Neural crest cell (in vitro differentiated cells): ENCODE measurements at regions not wholly inside any gene's neighbourhood (a gene's known extent, or its start where the extent isn't known, plus 50 kb on each side); places are given as distances from the start of the nearest gene placed in this dataset.

Experiments used
- DNase-seq: peaks from one replicate; pipeline ENCODE4 v3.0.0; 2021; ENCODE audit warnings: low read depth, mixed read lengths, low spot score
- H3K27ac Mint-ChIP-seq: one replicate; pipeline ENCODE4 v1.8.0; 2021; ENCODE audit warnings: mild to moderate bottlenecking, mixed read lengths; ENCODE audit not compliant: unreplicated experiment
- H3K27me3 Mint-ChIP-seq: 2 replicates; pipeline ENCODE4 v1.8.0; 2021; ENCODE audit warnings: low read depth, mild to moderate bottlenecking, mixed read lengths
- H3K36me3 Mint-ChIP-seq: 2 replicates; pipeline ENCODE4 v1.8.0; 2021; ENCODE audit warnings: low read depth, mild to moderate bottlenecking, mixed read lengths
- H3K4me1 Mint-ChIP-seq: 2 replicates; pipeline ENCODE4 v1.8.0; 2021; ENCODE audit warnings: mixed read lengths
- H3K4me3 Mint-ChIP-seq: one replicate; pipeline ENCODE4 v1.8.0; 2021; ENCODE audit warnings: mild to moderate bottlenecking, mixed read lengths
- H3K9me3 Mint-ChIP-seq: 2 replicates; pipeline ENCODE4 v1.8.0; 2021; ENCODE audit warnings: mixed read lengths
- TF ChIP-seq, protein P1 (sequence below): fragments of 200-600 bp; sonication (generic); conservative IDR thresholded peaks from 2 replicates; pipeline ENCODE4 v1.5.0; 2021; ENCODE audit warnings: antibody characterized with exemption, mild to moderate bottlenecking

DNA sequence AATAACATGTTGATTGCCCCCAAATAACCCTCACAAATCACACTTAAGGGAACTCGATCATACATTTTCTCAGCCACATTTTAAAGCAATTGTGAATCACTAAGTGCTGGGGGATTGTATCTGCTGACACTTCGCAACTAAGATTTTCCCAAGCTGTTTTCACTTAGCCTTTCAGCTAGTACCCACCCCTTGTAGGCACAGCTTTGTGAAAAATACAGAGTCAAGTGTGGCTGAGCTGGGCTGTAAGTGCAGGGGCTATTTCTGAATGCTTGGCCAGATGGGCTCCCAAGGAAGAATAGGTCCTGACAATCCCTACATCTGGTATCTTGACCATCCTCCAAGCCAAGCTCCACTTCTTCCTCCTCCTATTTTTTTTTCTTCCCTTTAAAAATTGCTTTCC is 289.2 kb upstream of the NMUR2 start:
- H3K9me3 Mint-ChIP-seq, result peaks cover 5% of the 10 kb centered on the region
- no peak overlapping the region for H3K4me3 Mint-ChIP-seq
- H3K27me3 Mint-ChIP-seq, result no peaks in the 10 kb centered on the region
- no peaks in the 10 kb centered on the region for H3K36me3 Mint-ChIP-seq
- TF ChIP-seq, protein P1, sequence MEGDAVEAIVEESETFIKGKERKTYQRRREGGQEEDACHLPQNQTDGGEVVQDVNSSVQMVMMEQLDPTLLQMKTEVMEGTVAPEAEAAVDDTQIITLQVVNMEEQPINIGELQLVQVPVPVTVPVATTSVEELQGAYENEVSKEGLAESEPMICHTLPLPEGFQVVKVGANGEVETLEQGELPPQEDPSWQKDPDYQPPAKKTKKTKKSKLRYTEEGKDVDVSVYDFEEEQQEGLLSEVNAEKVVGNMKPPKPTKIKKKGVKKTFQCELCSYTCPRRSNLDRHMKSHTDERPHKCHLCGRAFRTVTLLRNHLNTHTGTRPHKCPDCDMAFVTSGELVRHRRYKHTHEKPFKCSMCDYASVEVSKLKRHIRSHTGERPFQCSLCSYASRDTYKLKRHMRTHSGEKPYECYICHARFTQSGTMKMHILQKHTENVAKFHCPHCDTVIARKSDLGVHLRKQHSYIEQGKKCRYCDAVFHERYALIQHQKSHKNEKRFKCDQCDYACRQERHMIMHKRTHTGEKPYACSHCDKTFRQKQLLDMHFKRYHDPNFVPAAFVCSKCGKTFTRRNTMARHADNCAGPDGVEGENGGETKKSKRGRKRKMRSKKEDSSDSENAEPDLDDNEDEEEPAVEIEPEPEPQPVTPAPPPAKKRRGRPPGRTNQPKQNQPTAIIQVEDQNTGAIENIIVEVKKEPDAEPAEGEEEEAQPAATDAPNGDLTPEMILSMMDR, result no peak
- no peak overlapping the region for H3K27ac Mint-ChIP-seq
- H3K4me1 Mint-ChIP-seq, result no peaks in the 10 kb centered on the region
- DNase-seq, result no peak

DNA sequence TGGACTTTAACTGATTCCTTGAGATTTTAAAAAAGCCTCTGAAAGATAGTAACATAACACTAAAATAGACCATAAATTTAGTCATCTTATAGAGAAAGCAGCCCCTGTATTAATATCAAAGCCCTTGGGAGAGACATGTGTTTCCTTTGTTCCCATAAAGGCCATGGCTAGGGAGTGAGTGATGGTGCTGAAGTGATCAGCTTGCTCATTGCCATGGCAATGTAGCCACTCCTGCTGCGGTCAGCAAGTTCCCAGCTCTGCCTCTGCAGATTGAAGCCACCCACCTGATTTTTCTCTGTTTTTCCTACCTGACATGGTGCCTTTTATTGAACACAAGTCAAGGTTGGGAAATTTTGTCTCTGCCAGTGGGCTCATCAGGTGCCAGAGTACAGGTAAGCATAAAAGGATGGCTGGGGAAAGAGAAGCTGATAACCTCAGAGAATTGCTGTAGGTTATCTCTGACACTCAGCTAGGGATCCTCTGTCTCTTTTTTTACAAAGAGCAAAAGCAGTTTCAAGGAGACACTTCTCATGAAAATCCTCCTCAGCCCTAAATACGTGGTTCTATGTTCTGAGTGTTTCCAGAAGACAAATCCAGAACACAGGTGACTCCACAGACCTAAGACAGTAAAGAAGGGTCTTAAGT is 296.3 kb upstream of the NMUR2 start:
- peaks cover 4% of the 10 kb centered on the region for H3K9me3 Mint-ChIP-seq
- H3K27ac Mint-ChIP-seq, result no peak overlapping the region
- DNase-seq, result no peak
- H3K4me1 Mint-ChIP-seq, result no peaks in the 10 kb centered on the region
- peaks cover 2% of the 10 kb centered on the region for H3K27me3 Mint-ChIP-seq
- TF ChIP-seq, protein P1, result no peak
- no peaks in the 10 kb centered on the region for H3K36me3 Mint-ChIP-seq
- no peak overlapping the region for H3K4me3 Mint-ChIP-seq

DNA sequence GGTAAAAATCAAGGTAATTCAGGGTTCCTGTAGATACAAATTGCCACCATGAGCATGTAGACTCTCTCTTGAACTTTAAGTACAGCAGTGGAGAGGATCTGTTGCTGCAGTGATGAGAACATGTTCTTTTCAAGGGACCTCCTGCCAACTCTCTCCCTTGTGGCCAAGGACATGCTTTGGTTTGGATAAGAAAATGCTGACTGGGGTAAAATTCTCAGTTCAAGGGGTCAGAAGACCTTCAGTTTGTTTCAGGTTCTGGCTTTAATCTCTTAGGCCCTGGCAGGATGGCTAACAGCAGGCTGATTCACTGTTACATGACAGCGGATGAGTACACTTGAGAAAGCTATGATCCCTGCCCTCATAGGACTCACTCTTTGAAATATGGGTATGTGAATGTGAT is 299.2 kb upstream of the NMUR2 start:
- peaks cover 2% of the 10 kb centered on the region for H3K27me3 Mint-ChIP-seq
- DNase-seq, result no peak
- no peaks in the 10 kb centered on the region for H3K36me3 Mint-ChIP-seq
- H3K27ac Mint-ChIP-seq, result no peak overlapping the region
- peaks cover 2% of the 10 kb centered on the region for H3K9me3 Mint-ChIP-seq
- H3K4me3 Mint-ChIP-seq, result no peak overlapping the region
- H3K4me1 Mint-ChIP-seq, result no peaks in the 10 kb centered on the region
- TF ChIP-seq, protein P1, result no peak

DNA sequence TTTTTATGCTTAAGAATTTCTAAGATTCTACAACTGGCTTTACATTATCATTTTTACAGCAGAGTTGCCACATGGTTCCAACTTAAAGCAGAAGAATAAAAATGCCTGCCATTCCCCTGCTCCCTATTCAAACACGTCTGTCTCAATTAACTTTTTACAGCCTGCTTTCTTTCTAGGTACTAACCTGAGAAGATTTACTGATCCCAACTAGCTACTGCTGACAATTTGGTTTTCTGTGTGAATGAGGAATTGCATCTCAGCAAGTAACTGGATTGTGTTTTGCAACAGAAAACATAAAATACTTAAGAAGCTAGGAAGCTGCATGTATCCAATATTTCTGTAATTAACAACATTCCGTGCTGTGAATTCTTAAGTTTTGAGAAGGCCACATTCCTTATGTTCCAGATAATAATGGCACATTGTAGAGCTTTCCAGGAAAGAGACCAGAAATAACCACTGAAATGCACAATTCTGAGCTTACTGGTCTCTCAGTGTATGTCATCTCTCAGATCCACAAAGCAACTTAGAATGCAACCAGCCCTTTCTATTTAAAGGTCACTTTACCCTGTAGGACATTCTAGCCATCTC is 306.8 kb upstream of the NMUR2 start:
- TF ChIP-seq, protein P1, result no peak
- no peak for DNase-seq

DNA sequence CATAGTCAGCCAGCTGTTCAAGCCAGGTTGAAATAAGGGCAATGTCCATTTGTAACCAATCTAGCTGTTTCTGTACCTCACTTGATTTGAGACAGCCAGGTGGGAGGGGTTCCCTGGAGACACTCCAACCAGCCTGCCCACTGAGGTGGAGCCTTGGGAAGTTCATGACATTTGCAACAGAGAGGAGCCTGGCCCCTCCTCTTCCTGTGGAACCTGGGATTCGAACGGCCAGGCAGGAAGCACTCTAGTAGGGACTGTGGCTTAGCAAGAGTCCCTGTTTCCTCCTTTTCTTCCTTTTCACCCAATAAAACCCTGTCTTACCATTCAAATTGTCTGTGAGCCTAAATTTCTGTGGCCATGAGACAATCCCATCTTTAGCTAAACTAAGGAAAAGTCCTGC is 312.3 kb upstream of the NMUR2 start:
- H3K4me3 Mint-ChIP-seq, result no peak overlapping the region
- no peak overlapping the region for H3K27ac Mint-ChIP-seq
- H3K27me3 Mint-ChIP-seq, result no peaks in the 10 kb centered on the region
- H3K9me3 Mint-ChIP-seq, result no peaks in the 10 kb centered on the region
- DNase-seq, result no peak
- TF ChIP-seq, protein P1, result no peak
- H3K4me1 Mint-ChIP-seq, result no peaks in the 10 kb centered on the region
- no peaks in the 10 kb centered on the region for H3K36me3 Mint-ChIP-seq

More for the DNA sequence above, 306.8 kb upstream of the NMUR2 start:
- no peaks in the 10 kb centered on the region for H3K27me3 Mint-ChIP-seq
- H3K4me3 Mint-ChIP-seq, result no peak overlapping the region
- H3K9me3 Mint-ChIP-seq, result no peaks in the 10 kb centered on the region
- no peaks in the 10 kb centered on the region for H3K4me1 Mint-ChIP-seq
- H3K36me3 Mint-ChIP-seq, result no peaks in the 10 kb centered on the region
- H3K27ac Mint-ChIP-seq, result no peak overlapping the region
